Memory B cell (primary cell): ENCODE measurements at regions not wholly inside any gene's neighbourhood (a gene's known extent, or its start where the extent isn't known, plus 50 kb on each side); places are given as distances from the start of the nearest gene placed in this dataset.

Experiments used
- ATAC-seq: fragments of 150-1000 bp; cut with Tn5 transposase; 2 replicates; pipeline ENCODE4 v1.10.0; 2021; ENCODE audit warnings: low read depth, mild to moderate bottlenecking, moderate library complexity
- DNase-seq, 2 donors: peaks; one replicate each; pipeline ENCODE4 v3.0.0; 2022; ENCODE audit warnings: low spot score in 2 of 2
- H3K27ac Mint-ChIP-seq: one replicate; pipeline ENCODE4 v1.8.0; 2022; ENCODE audit warnings: mild to moderate bottlenecking, moderate library complexity, mixed read lengths
- H3K27me3 Mint-ChIP-seq: one replicate; pipeline ENCODE4 v1.8.0; 2022; ENCODE audit warnings: mixed read lengths
- H3K36me3 Mint-ChIP-seq: one replicate; pipeline ENCODE4 v1.8.0; 2022; ENCODE audit warnings: mild to moderate bottlenecking, mixed read lengths
- H3K4me1 Mint-ChIP-seq: one replicate; pipeline ENCODE4 v1.8.0; 2022; ENCODE audit warnings: mixed read lengths
- H3K4me3 Mint-ChIP-seq: one replicate; pipeline ENCODE4 v1.8.0; 2022; ENCODE audit warnings: mild to moderate bottlenecking, moderate library complexity, mixed read lengths
- H3K9me3 Mint-ChIP-seq: one replicate; pipeline ENCODE4 v1.8.0; 2022; ENCODE audit warnings: mixed read lengths

DNA sequence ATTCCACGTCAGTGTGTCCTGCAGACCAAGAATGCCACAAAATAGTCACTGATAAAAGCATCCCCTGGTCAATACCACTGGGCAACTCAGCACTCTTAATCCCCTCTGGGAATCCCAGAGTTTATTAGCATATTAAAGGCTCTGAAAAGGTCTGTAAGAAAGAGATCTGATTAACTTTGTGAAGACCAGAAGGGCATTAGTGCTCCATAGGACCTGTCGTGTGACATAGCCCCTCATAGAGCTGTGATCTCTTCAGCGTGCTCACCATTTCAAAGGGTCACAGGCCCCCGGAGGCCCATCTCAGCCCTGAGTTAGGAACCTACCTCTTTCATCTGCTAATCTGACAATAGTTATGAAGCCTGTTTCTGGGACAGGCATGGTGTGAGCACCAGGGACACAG, 299.2 kb downstream of the MN1 start:
- no peaks in the 10 kb centered on the region for H3K4me1 Mint-ChIP-seq
- peaks cover 4% of the 10 kb centered on the region for H3K9me3 Mint-ChIP-seq
- DNase-seq = no peak
- ATAC-seq = no peak
- no peak overlapping the region for H3K27ac Mint-ChIP-seq
- no peaks in the 10 kb centered on the region for H3K27me3 Mint-ChIP-seq
- H3K36me3 Mint-ChIP-seq = no peaks in the 10 kb centered on the region
- H3K4me3 Mint-ChIP-seq = no peak overlapping the region

DNA sequence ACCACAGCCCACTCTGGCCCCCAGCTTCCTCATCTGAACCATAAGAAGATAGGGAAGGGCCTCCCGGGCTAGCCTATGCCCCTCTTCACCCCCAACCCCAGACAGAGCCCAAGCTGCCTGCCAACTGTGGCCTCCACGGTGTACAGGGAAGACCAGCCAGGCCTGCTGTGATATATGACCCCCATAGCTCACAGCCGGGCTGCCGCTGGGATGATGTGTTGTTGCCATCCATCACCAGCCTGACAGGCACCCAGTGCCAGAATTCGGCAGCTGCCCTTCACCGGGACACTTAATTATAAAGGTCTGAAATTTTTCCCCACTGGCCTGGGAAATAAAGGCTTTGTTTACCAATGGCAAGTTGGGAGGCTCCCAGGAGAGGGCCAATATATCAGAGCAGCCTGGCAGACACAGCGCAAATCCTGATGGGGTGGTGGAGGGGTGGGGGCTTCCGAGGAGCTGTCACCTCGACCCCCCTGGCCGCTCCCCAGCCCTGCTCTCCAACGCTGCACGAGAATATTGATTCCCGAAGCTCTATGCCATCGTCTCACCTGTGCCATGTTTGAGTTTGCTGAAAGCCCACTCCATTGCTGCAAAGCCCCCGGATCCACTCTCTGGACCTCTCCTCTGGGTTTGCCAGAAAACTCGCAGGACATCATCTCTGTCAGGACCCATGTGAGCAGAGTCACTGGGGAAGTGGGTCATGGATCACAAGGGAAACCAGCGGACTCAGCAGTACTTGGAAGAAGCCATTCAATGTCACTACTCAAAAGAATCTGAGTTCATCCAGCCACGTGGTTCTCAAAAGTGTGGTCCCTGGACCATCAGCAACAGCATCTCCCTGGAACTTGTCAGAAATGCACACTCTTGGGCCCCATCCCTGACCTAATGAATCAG, 296.9 kb downstream of the MN1 start:
- Mint-ChIP-seq H3K4me1 (no peaks in the 10 kb centered on the region), H3K27ac (no peak overlapping the region), H3K36me3 (no peaks in the 10 kb centered on the region), H3K9me3 (peaks cover 6% of the 10 kb centered on the region), H3K4me3 (no peak overlapping the region), H3K27me3 (peaks cover 2% of the 10 kb centered on the region)
- DNase-seq (no peak), ATAC-seq (no peak)

DNA sequence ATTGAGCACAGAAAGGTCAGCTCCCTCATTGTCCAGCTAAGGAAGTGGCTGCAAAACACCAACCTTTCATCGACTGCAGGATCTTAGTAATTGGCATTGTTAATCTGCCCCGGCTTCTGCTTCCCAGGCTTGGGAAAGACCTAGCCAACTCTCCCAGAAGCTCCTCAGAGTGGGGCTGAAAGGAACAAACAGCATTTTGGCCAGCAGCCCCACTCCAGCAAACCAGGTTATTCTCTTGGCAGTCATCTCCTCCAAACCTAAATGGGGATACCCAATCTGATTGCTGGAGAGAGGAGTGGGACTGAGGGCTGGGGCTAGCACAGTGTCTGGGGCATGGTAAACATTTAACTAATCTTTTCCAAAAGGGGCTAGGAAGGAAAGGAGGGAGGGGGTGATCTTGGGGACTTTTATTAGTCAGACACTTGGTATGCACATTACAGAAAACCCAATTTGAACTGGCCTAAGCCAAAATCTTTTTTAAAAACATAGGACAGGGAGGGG, 294.4 kb downstream of the MN1 start:
- no peaks in the 10 kb centered on the region for H3K36me3 Mint-ChIP-seq
- H3K4me1 Mint-ChIP-seq = no peaks in the 10 kb centered on the region
- peaks cover 6% of the 10 kb centered on the region for H3K9me3 Mint-ChIP-seq
- H3K27ac Mint-ChIP-seq = no peak overlapping the region
- DNase-seq (no peak), ATAC-seq (no peak)
- H3K27me3 Mint-ChIP-seq = peaks cover 2% of the 10 kb centered on the region
- no peak overlapping the region for H3K4me3 Mint-ChIP-seq

DNA sequence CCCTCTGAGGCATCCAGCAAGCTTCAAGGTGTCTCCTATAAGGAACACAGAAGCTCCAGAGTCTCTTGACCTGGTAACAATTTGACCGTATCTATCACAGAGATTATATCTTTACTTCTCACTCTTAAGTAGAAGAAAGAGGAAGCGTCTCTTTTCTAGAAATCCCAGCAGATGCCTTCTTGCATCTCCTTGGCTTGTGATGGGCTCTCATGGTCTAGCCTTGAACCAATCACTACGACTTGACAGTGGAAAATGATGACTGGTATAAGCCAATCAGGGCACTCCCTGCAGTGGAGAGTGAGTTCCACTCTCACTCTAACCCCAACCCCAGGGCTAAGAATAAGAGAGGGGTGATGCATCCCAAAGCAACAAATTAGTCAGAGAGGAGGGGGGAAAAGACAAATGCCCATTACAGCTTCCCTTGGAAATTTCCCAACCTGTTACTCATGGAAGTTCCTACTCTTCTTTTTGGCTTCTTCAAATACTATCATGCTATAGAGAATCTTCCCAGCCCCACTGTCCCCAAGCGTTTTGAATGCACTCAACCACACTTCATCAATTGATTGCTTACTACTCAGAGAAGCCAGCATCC, 293.5 kb downstream of the MN1 start:
- Mint-ChIP-seq H3K36me3 (no peaks in the 10 kb centered on the region), H3K27ac (no peak overlapping the region), H3K27me3 (peaks cover 2% of the 10 kb centered on the region), H3K4me1 (peaks cover 2% of the 10 kb centered on the region), H3K4me3 (no peak overlapping the region), H3K9me3 (peaks cover 8% of the 10 kb centered on the region)
- DNase-seq (no peak), ATAC-seq (no peak)

DNA sequence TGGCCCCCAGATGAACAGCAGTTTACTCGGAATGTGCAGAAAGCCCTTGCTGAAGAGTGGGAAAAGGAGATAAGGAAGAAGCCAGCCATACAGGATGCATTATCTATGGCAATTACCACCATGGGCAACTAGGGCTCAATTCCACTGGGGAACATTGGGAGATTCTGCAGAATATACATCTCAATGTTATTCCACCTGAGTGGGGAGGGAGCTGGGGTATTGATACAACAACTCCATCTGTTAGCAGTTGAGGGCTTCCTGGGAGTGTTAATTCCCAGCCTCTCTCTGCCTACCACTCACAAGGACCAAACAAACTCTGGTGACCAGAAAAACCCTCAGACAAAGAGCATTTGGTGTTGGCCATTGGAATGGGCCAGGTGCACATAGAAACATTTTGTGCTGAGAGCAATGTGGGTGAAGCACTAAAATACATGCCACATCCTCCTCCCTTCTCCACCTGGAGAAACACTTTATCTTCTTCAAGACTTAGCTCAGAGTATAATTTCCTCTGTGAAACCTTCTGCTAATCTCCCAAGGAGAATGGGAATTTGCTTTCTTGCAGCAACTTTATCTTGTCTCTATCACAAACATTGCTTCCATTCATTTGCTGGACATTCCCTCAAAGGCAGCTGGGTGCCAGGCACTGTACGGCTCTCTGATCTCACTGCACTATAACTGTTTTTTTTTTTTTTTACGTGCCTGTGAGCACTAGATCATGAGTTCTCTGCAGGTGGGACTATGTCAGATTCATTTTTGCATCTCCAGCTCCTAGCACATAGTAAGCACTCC, 292.2 kb downstream of the MN1 start:
- H3K4me1 Mint-ChIP-seq = peaks cover 2% of the 10 kb centered on the region

DNA sequence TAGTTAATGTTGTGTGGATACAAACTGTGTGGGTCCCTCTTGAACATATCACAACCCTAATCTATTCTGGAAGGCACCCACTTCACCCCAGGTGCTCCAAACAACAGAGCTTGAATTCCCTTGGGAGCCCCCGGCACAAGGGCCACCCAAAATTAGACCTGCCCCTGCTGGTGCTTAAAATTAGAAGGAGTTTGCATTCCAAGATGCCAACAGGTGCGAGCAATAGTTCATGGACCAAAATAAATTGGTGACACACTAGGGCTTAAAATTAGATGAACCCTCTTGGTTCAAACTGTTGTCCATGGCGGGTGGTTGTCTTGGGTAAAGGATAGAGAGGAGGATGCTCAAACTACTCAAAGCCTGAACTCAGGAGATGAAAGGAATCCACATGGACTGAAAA, 291.5 kb downstream of the MN1 start:
- DNase-seq = no peak
- H3K27ac Mint-ChIP-seq = no peak overlapping the region
- no peak for ATAC-seq
- H3K27me3 Mint-ChIP-seq = peaks cover 2% of the 10 kb centered on the region
- H3K9me3 Mint-ChIP-seq = peaks cover 3% of the 10 kb centered on the region
- no peak overlapping the region for H3K4me3 Mint-ChIP-seq
- peaks cover 2% of the 10 kb centered on the region for H3K4me1 Mint-ChIP-seq
- H3K36me3 Mint-ChIP-seq = no peaks in the 10 kb centered on the region

More for the DNA sequence above, 292.2 kb downstream of the MN1 start:
- Mint-ChIP-seq H3K4me3 (no peak overlapping the region), H3K9me3 (peaks cover 3% of the 10 kb centered on the region), H3K27me3 (peaks cover 2% of the 10 kb centered on the region), H3K36me3 (no peaks in the 10 kb centered on the region), H3K27ac (no peak overlapping the region)
- ATAC-seq (no peak), DNase-seq (no peak)

DNA sequence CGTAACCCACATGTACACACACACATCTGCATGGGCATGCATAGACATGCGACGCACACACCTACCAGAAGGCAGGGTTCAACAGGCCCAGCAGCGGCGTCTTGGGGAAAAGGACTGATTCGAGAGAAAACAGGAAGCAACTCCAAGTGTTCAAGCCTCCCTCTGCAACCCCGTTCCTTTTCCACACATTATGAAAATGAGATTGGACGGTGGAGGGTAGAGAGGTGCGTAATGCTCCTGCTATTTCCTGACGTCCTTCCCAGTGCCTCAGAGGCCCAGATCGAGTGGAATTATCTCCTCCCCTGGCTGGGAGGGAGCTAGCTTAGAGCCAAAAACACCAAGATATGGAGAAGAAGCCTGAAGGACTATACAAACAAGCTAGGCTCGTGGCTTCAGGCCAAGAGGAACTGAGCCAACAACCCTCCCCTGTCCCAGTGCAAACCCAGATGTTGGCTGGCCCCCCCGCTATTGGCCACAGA, 289.2 kb downstream of the MN1 start:
- H3K27me3 Mint-ChIP-seq = peaks cover 2% of the 10 kb centered on the region
- H3K36me3 Mint-ChIP-seq = no peaks in the 10 kb centered on the region
- DNase-seq (no peak), ATAC-seq (no peak)
- H3K27ac Mint-ChIP-seq = no peak overlapping the region
- H3K4me1 Mint-ChIP-seq = peaks cover 2% of the 10 kb centered on the region
- no peak overlapping the region for H3K4me3 Mint-ChIP-seq
- peaks cover 3% of the 10 kb centered on the region for H3K9me3 Mint-ChIP-seq

DNA sequence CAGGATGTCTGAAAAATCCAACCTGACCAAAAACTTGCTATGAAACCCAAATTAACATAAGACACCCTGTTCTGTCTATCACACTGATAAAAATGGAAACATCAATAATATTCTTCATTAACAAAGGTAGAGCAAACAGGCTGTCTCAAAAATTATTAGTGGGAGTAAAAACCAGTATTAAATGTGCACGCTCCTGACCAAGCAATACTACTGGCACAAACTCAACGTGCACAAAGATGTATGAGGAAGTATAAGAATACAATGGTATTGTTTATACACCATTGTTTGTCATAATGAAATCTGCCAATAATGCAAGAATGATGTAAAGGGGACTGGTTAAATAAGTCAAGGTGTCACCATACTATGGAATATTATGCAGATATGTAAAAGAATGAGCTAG, 288.5 kb downstream of the MN1 start:
- Mint-ChIP-seq H3K4me3 (no peak overlapping the region), H3K36me3 (no peaks in the 10 kb centered on the region), H3K4me1 (peaks cover 2% of the 10 kb centered on the region), H3K9me3 (peaks cover 3% of the 10 kb centered on the region), H3K27ac (no peak overlapping the region), H3K27me3 (peaks cover 2% of the 10 kb centered on the region)
- DNase-seq (no peak), ATAC-seq (no peak)

DNA sequence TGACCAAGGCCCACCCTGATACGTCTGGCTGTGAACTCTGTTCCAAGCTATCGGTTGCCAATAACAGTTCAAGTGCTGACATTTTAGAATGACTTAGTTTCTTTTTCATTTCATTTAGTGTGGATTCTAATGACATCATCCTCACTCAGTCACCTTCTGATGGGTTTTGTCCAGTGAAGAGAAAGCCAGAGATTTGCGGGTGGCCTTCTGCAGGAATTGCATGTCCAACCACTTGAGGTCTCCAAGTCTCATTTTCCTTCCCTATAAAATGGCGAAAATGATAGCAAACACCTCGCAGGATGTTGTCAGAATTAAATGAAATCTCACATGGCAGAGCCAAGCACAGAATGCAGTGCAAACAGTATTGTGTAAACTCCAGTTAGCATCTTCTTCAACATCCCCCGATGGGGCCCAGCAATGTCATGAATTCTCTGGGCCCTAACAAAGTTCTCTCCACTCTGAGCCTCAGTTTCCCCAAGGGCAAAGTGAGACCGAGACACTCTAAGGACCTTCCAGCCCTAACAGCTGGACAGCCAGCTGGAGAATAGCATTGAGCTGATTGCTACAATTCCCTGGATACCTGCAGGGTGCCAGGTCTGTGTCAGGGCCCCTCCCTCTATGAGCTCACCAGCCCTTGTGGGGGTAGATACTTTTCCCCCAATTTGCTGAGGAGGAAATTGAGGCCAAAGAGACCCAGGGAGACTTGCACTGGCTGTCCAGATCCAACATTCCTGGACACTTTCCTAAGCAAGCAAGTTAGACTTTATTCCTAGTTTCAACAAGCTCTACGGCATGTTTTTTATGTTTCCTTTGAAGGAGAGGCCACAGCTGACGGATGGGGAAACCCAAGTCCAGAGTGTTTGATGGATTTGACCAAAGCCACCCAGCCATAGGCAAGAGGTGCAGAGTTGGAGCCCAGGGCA, 286.7 kb downstream of the MN1 start:
- H3K36me3 Mint-ChIP-seq = no peaks in the 10 kb centered on the region
- H3K4me1 Mint-ChIP-seq = peaks cover 2% of the 10 kb centered on the region
- H3K4me3 Mint-ChIP-seq = no peak overlapping the region
- no peaks in the 10 kb centered on the region for H3K27me3 Mint-ChIP-seq
- H3K27ac Mint-ChIP-seq = no peak overlapping the region
- DNase-seq (no peak), ATAC-seq (no peak)
- peaks cover 2% of the 10 kb centered on the region for H3K9me3 Mint-ChIP-seq

- H3K4me1 Mint-ChIP-seq = peaks cover 2% of the 10 kb centered on the region
- DNase-seq (no peak), ATAC-seq (no peak)
- H3K9me3 Mint-ChIP-seq = peaks cover 2% of the 10 kb centered on the region
- no peak overlapping the region for H3K27ac Mint-ChIP-seq
- H3K27me3 Mint-ChIP-seq = peaks cover under 1% of the 10 kb centered on the region
- no peak overlapping the region for H3K4me3 Mint-ChIP-seq
- H3K36me3 Mint-ChIP-seq = no peaks in the 10 kb centered on the region
These were observed 284.0 kb downstream of the MN1 start for GRCh38 chr22:27517361-27518155.

DNA sequence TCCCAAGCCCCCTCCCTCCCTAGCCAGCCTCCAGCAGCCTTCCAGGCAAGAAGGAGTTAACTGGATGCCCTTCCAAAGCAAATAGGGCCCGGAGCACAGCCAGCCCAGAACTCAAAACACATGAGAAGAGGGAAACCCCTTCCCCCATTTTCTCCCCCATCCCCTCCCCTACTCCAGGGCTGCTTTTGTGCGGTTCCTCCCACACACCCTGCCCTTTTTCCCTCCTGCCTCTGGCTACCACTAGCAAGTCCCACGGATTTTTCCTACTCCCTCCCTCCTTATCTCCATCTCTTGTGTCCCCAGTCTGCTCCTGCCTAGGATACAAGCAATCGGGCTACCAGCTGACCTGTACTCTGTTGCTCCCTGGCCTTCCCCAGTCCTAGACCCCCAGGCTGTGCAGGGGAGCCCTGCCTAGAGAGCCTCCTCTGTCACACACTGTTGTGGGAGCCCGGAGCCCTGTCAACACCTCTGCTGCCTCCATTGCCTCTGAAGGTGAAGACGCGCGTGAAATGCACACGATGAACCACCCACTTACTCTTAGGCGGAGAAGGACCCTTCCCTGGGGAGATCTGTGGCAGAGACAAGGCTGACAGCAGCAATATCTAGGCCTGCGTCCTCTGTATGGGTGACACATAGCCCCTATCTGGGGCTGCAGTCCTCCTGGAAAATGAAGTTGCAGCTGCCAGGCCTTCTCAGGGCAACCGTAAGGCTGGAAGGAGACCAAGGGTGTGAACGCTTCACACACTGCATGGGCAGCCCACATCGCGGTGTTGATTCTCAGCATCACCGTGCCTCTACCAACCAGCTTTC, 282.8 kb downstream of the MN1 start:
- Mint-ChIP-seq H3K9me3 (peaks cover 1% of the 10 kb centered on the region), H3K4me1 (no peaks in the 10 kb centered on the region), H3K4me3 (no peak overlapping the region), H3K27me3 (peaks cover 3% of the 10 kb centered on the region), H3K27ac (no peak overlapping the region), H3K36me3 (no peaks in the 10 kb centered on the region)
- no peak for ATAC-seq
- no peak for DNase-seq

DNA sequence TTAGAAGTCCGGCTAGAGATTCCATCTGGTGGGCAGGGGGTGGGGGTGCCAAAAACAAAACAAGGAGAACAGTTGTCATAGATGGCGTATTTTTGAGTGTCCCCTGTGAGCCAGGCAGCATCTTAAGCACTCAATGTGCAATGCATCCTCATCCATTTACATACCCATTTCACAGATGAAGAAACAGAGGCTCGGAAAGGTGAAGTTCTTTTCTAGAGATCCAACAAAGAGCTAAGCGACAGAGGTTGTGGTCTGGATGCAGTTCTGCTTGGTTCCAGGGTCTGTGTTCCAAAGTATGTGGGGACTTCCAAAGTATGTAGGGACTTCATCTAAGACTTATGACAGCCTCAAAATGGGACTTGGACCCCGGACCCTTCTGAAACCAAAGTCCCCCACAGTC, 277.8 kb downstream of the MN1 start:
- no peak for DNase-seq
- no peak for ATAC-seq
- H3K27me3 Mint-ChIP-seq = peaks cover 3% of the 10 kb centered on the region
- no peak overlapping the region for H3K27ac Mint-ChIP-seq
- no peaks in the 10 kb centered on the region for H3K36me3 Mint-ChIP-seq
- no peak overlapping the region for H3K4me3 Mint-ChIP-seq
- no peaks in the 10 kb centered on the region for H3K4me1 Mint-ChIP-seq
- peaks cover 10% of the 10 kb centered on the region for H3K9me3 Mint-ChIP-seq
